GM23338 (cell line): ENCODE measurements at regions not wholly inside any gene's neighbourhood (a gene's known extent, or its start where the extent isn't known, plus 50 kb on each side); places are given as distances from the start of the nearest gene placed in this dataset.

Experiments used
- ATAC-seq: fragments of 200-7000 bp; cut with Tn5 transposase; 3 replicates; pipeline ENCODE4 v1.9.1; 2020
- DNase-seq: peaks from one replicate; pipeline ENCODE4 v3.0.0-alpha.2; 2015; ENCODE audit warnings: low spot score
- H2AFZ ChIP-seq: fragments of 200-600 bp; sonication (generic); 2 replicates; pipeline ENCODE4 v1.8.0; 2016; ENCODE audit warnings: antibody characterized with exemption, mild to moderate bottlenecking, moderate library complexity
- H3F3A ChIP-seq: fragments of 200-600 bp; sonication (generic); replicated peaks from 2 replicates; pipeline ENCODE4 v1.8.0; 2017; ENCODE audit warnings: antibody characterized with exemption, mixed run types, low read depth
- H3K27ac ChIP-seq: fragments of 200-600 bp; sonication (generic); 2 replicates; pipeline ENCODE4 v1.6.1; 2016; ENCODE audit warnings: low read depth
- H3K27me3 ChIP-seq: fragments of 200-600 bp; sonication (generic); 2 replicates; pipeline ENCODE4 v1.8.0; 2016; ENCODE audit warnings: mild to moderate bottlenecking, mixed run types, moderate library complexity; ENCODE audit not compliant: insufficient read depth
- H3K36me3 ChIP-seq: fragments of 200-600 bp; sonication (generic); 2 replicates; pipeline ENCODE4 v1.8.0; 2016; ENCODE audit warnings: mild to moderate bottlenecking; ENCODE audit not compliant: insufficient read depth
- H3K4me1 ChIP-seq: fragments of 200-600 bp; sonication (generic); 2 replicates; pipeline ENCODE4 v1.8.0; 2016; ENCODE audit warnings: mild to moderate bottlenecking, moderate library complexity; ENCODE audit not compliant: insufficient read depth
- H3K4me2 ChIP-seq: fragments of 200-600 bp; sonication (generic); 2 replicates; pipeline ENCODE4 v1.7.1; 2017; ENCODE audit warnings: mixed run types
- H3K4me3 ChIP-seq: fragments of 200-600 bp; sonication (generic); 2 replicates; pipeline ENCODE4 v1.6.1; 2016; ENCODE audit warnings: mixed run types
- H3K79me2 ChIP-seq: fragments of 200-600 bp; sonication (generic); replicated peaks from 2 replicates; pipeline ENCODE4 v1.8.0; 2017; ENCODE audit warnings: mild to moderate bottlenecking; ENCODE audit not compliant: insufficient read depth
- H3K9me2 ChIP-seq: fragments of 200-600 bp; sonication (generic); 2 replicates; pipeline ENCODE4 v1.8.0; 2017; ENCODE audit not compliant: insufficient read depth
- H4K20me1 ChIP-seq: fragments of 200-600 bp; sonication (generic); replicated peaks from 2 replicates; pipeline ENCODE4 v1.8.0; 2017; ENCODE audit warnings: mild to moderate bottlenecking; ENCODE audit not compliant: insufficient read depth
- H3K27ac Mint-ChIP-seq: 2 replicates; pipeline ENCODE4 v1.8.0; 2020; ENCODE audit warnings: inconsistent platforms, mild to moderate bottlenecking, moderate library complexity, mixed read lengths
- H3K27me3 Mint-ChIP-seq: 3 replicates; pipeline ENCODE4 v1.8.0; 2022; ENCODE audit warnings: low read depth, mild to moderate bottlenecking, moderate library complexity, mixed read lengths, inconsistent platforms; ENCODE audit not compliant: insufficient read depth, poor library complexity
- H3K36me3 Mint-ChIP-seq: 3 replicates; pipeline ENCODE4 v1.8.0; 2021; ENCODE audit warnings: low read depth, mild to moderate bottlenecking, inconsistent platforms, moderate library complexity, mixed read lengths
- H3K4me1 Mint-ChIP-seq: 3 replicates; pipeline ENCODE4 v1.8.0; 2020; ENCODE audit warnings: mild to moderate bottlenecking, inconsistent platforms, mixed read lengths
- H3K4me3 Mint-ChIP-seq: 3 replicates; pipeline ENCODE4 v1.8.0; 2021; ENCODE audit warnings: moderate library complexity, mild to moderate bottlenecking, inconsistent platforms, mixed read lengths
- H3K9me3 Mint-ChIP-seq: 3 replicates; pipeline ENCODE4 v1.8.0; 2020; ENCODE audit warnings: moderate library complexity, mild to moderate bottlenecking, inconsistent platforms, mixed read lengths
- EZH2 ChIP-seq: fragments of 200-600 bp; sonication (generic); IDR thresholded peaks from one replicate; pipeline ENCODE4 v1.8.0; 2017; ENCODE audit warnings: antibody characterized with exemption, mild to moderate bottlenecking, low read depth; ENCODE audit not compliant: unreplicated experiment
- EZH2phosphoT487 ChIP-seq: fragments of 200-600 bp; sonication (generic); IDR thresholded peaks from one replicate; pipeline ENCODE4 v1.8.1; 2018; ENCODE audit warnings: antibody characterized with exemption; ENCODE audit not compliant: unreplicated experiment
- POLR2AphosphoS5 ChIP-seq: IDR thresholded peaks from 2 replicates; pipeline ENCODE4 v1.6.1; 2016; ENCODE audit warnings: antibody characterized with exemption, low read depth
- ZNF114 ChIP-seq: fragments of 250-450 bp; sonication (Bioruptor Pico); IDR thresholded peaks from 2 replicates; pipeline ENCODE4 v1.5.0; 2020; ENCODE audit warnings: mild to moderate bottlenecking, moderate library complexity
- TF ChIP-seq, protein P1 (sequence below): IDR thresholded peaks from one replicate; pipeline ENCODE4 v1.6.1; 2018; ENCODE audit warnings: antibody characterized with exemption; ENCODE audit not compliant: unreplicated experiment
- TF ChIP-seq, protein P2 (sequence below), 2 experiments: fragments of 200-600 bp in 1 of 2; sonication (generic) in 1 of 2; conservative IDR thresholded peaks; 2 replicates each; pipeline versions ENCODE4 v1.5.1 to v1.6.1; 2016 to 2017; ENCODE audit warnings: antibody characterized with exemption in 2 of 2, low read depth in 2 of 2, mild to moderate bottlenecking in 2 of 2, moderate library complexity in 1 of 2
- TF ChIP-seq, protein P3 (sequence below): IDR thresholded peaks from 2 replicates; pipeline ENCODE4 v1.6.1; 2016; ENCODE audit warnings: antibody characterized with exemption
- TF ChIP-seq, protein P4 (sequence below): fragments of 250-450 bp; sonication (Bioruptor Pico); IDR thresholded peaks from 2 replicates; pipeline ENCODE4 v1.5.0; 2020; ENCODE audit warnings: mild to moderate bottlenecking, moderate library complexity

DNA sequence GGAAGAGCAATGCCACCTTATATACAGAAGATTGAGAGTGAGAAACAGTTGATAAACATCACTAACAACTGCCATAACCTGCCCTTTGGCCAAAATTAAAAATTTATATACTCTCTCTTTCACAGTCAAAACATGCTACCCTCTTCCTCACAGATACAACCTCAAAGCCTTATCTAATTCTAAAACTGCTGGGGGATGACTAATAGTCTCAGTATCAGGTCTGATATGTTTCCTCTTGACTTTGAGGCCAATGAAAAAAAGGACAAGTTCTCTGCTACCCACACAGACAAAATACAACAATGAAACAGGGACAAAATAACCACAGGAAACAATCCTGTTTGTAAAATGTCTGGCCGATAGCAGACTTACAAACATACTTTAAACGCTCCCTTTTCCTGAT lies 485.6 kb upstream of the NUDT12 start:
- no peaks in the 10 kb centered on the region for H3K27me3 ChIP-seq
- Mint-ChIP-seq H3K9me3 (peaks cover 4% of the 10 kb centered on the region; the same call in 1 of the 3 replicates), H3K27me3 (no peaks in the 10 kb centered on the region), H3K4me3 (no peak overlapping the region), H3K4me1 (peaks cover 3% of the 10 kb centered on the region), H3K36me3 (no peaks in the 10 kb centered on the region), H3K27ac (peak overlapping the region; percentile 58; the same call in 1 of the 2 replicates)
- no peak overlapping the region for H3K27ac ChIP-seq
- no peaks in the 10 kb centered on the region for H3K36me3 ChIP-seq
- no peaks in the 10 kb centered on the region; the same call in 1 of the 2 replicates for H3K4me1 ChIP-seq
- TF ChIP-seq EZH2 (no peak), EZH2phosphoT487 (no peak), POLR2AphosphoS5 (no peak), ZNF114 (CRISPR knock-in tag) (no peak)
- TF ChIP-seq, protein P1, sequence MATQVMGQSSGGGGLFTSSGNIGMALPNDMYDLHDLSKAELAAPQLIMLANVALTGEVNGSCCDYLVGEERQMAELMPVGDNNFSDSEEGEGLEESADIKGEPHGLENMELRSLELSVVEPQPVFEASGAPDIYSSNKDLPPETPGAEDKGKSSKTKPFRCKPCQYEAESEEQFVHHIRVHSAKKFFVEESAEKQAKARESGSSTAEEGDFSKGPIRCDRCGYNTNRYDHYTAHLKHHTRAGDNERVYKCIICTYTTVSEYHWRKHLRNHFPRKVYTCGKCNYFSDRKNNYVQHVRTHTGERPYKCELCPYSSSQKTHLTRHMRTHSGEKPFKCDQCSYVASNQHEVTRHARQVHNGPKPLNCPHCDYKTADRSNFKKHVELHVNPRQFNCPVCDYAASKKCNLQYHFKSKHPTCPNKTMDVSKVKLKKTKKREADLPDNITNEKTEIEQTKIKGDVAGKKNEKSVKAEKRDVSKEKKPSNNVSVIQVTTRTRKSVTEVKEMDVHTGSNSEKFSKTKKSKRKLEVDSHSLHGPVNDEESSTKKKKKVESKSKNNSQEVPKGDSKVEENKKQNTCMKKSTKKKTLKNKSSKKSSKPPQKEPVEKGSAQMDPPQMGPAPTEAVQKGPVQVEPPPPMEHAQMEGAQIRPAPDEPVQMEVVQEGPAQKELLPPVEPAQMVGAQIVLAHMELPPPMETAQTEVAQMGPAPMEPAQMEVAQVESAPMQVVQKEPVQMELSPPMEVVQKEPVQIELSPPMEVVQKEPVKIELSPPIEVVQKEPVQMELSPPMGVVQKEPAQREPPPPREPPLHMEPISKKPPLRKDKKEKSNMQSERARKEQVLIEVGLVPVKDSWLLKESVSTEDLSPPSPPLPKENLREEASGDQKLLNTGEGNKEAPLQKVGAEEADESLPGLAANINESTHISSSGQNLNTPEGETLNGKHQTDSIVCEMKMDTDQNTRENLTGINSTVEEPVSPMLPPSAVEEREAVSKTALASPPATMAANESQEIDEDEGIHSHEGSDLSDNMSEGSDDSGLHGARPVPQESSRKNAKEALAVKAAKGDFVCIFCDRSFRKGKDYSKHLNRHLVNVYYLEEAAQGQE: no peak
- TF ChIP-seq, protein P2, sequence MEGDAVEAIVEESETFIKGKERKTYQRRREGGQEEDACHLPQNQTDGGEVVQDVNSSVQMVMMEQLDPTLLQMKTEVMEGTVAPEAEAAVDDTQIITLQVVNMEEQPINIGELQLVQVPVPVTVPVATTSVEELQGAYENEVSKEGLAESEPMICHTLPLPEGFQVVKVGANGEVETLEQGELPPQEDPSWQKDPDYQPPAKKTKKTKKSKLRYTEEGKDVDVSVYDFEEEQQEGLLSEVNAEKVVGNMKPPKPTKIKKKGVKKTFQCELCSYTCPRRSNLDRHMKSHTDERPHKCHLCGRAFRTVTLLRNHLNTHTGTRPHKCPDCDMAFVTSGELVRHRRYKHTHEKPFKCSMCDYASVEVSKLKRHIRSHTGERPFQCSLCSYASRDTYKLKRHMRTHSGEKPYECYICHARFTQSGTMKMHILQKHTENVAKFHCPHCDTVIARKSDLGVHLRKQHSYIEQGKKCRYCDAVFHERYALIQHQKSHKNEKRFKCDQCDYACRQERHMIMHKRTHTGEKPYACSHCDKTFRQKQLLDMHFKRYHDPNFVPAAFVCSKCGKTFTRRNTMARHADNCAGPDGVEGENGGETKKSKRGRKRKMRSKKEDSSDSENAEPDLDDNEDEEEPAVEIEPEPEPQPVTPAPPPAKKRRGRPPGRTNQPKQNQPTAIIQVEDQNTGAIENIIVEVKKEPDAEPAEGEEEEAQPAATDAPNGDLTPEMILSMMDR (conservative IDR thresholded peaks at IDR 0.05; ENCODE audit: low read depth in 2 of 2): no peak
- TF ChIP-seq, protein P3, sequence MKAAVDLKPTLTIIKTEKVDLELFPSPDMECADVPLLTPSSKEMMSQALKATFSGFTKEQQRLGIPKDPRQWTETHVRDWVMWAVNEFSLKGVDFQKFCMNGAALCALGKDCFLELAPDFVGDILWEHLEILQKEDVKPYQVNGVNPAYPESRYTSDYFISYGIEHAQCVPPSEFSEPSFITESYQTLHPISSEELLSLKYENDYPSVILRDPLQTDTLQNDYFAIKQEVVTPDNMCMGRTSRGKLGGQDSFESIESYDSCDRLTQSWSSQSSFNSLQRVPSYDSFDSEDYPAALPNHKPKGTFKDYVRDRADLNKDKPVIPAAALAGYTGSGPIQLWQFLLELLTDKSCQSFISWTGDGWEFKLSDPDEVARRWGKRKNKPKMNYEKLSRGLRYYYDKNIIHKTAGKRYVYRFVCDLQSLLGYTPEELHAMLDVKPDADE: no peak
- TF ChIP-seq, protein P4, sequence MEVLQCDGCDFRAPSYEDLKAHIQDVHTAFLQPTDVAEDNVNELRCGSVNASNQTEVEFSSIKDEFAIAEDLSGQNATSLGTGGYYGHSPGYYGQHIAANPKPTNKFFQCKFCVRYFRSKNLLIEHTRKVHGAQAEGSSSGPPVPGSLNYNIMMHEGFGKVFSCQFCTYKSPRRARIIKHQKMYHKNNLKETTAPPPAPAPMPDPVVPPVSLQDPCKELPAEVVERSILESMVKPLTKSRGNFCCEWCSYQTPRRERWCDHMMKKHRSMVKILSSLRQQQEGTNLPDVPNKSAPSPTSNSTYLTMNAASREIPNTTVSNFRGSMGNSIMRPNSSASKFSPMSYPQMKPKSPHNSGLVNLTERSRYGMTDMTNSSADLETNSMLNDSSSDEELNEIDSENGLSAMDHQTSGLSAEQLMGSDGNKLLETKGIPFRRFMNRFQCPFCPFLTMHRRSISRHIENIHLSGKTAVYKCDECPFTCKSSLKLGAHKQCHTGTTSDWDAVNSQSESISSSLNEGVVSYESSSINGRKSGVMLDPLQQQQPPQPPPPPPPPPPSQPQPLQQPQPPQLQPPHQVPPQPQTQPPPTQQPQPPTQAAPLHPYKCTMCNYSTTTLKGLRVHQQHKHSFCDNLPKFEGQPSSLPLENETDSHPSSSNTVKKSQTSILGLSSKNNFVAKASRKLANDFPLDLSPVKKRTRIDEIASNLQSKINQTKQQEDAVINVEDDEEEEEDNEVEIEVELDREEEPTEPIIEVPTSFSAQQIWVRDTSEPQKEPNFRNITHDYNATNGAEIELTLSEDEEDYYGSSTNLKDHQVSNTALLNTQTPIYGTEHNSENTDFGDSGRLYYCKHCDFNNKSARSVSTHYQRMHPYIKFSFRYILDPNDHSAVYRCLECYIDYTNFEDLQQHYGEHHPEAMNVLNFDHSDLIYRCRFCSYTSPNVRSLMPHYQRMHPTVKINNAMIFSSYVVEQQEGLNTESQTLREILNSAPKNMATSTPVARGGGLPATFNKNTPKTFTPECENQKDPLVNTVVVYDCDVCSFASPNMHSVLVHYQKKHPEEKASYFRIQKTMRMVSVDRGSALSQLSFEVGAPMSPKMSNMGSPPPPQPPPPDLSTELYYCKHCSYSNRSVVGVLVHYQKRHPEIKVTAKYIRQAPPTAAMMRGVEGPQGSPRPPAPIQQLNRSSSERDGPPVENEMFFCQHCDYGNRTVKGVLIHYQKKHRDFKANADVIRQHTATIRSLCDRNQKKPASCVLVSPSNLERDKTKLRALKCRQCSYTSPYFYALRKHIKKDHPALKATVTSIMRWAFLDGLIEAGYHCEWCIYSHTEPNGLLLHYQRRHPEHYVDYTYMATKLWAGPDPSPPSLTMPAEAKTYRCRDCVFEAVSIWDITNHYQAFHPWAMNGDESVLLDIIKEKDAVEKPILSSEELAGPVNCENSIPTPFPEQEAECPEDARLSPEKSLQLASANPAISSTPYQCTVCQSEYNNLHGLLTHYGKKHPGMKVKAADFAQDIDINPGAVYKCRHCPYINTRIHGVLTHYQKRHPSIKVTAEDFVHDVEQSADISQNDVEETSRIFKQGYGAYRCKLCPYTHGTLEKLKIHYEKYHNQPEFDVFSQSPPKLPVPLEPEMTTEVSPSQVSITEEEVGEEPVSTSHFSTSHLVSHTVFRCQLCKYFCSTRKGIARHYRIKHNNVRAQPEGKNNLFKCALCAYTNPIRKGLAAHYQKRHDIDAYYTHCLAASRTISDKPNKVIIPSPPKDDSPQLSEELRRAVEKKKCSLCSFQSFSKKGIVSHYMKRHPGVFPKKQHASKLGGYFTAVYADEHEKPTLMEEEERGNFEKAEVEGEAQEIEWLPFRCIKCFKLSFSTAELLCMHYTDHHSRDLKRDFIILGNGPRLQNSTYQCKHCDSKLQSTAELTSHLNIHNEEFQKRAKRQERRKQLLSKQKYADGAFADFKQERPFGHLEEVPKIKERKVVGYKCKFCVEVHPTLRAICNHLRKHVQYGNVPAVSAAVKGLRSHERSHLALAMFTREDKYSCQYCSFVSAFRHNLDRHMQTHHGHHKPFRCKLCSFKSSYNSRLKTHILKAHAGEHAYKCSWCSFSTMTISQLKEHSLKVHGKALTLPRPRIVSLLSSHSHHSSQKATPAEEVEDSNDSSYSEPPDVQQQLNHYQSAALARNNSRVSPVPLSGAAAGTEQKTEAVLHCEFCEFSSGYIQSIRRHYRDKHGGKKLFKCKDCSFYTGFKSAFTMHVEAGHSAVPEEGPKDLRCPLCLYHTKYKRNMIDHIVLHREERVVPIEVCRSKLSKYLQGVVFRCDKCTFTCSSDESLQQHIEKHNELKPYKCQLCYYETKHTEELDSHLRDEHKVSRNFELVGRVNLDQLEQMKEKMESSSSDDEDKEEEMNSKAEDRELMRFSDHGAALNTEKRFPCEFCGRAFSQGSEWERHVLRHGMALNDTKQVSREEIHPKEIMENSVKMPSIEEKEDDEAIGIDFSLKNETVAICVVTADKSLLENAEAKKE: no peak
- peaks cover 4% of the 10 kb centered on the region; the same call in 1 of the 2 replicates for H3K9me2 ChIP-seq
- H3F3A ChIP-seq: no peaks in the 10 kb centered on the region
- H3K79me2 ChIP-seq: no peaks in the 10 kb centered on the region
- no peaks in the 10 kb centered on the region for H4K20me1 ChIP-seq
- peak overlapping the region; percentile 78 for H2AFZ ChIP-seq
- ATAC-seq: no peak
- no peak overlapping the region for H3K4me3 ChIP-seq
- no peak for DNase-seq
- no peak overlapping the region for H3K4me2 ChIP-seq
